OCI-LY3 (cell line): ENCODE measurements at regions not wholly inside any gene's neighbourhood (a gene's known extent, or its start where the extent isn't known, plus 50 kb on each side); places are given as distances from the start of the nearest gene placed in this dataset.

Source experiments
- H2AFZ ChIP-seq: fragments of 200-600, 300-600 bp; shearing (Covaris generic); 2 replicates; pipeline ENCODE4 v1.6.0; 2014; ENCODE audit warnings: antibody characterized with exemption, low read depth, low read length
- H3K27ac ChIP-seq: fragments of 200-600, 300-600 bp; sonication (generic); 2 replicates; pipeline ENCODE4 v1.5.1; 2014; ENCODE audit warnings: mild to moderate bottlenecking, low read length, moderate library complexity, mixed read lengths
- H3K27me3 ChIP-seq: fragments of 200-600, 300-600 bp; sonication (generic); 2 replicates; pipeline ENCODE4 v1.6.1; 2014; ENCODE audit warnings: low read depth, low read length, mixed read lengths
- H3K36me3 ChIP-seq: fragments of 200-600, 300-600 bp; sonication (generic); replicated peaks from 2 replicates; pipeline ENCODE3; 2014; ENCODE audit warnings: low read depth, low read length, mixed read lengths
- H3K4me1 ChIP-seq: fragments of 300-600, 200-600 bp; sonication (generic); 2 replicates; pipeline ENCODE4 v1.6.1; 2014; ENCODE audit warnings: low read length, mixed read lengths
- H3K4me2 ChIP-seq: fragments of 200-600, 300-600 bp; sonication (generic); 2 replicates; pipeline ENCODE4 v1.6.1; 2014; ENCODE audit warnings: low read length, mixed read lengths
- H3K4me3 ChIP-seq: fragments of 300-600, 200-600 bp; sonication (generic); 2 replicates; pipeline ENCODE4 v1.5.1; 2014; ENCODE audit warnings: antibody characterized with exemption, mild to moderate bottlenecking, low read length, moderate library complexity
- H3K79me2 ChIP-seq: fragments of 300-600, 200-600 bp; shearing (Covaris generic); 2 replicates; pipeline ENCODE4 v1.6.1; 2014; ENCODE audit warnings: mild to moderate bottlenecking, low read length, mixed read lengths
- H3K9ac ChIP-seq: fragments of 300-600, 200-600 bp; shearing (Covaris generic); 2 replicates; pipeline ENCODE4 v1.6.0; 2014; ENCODE audit warnings: mild to moderate bottlenecking, low read length, moderate library complexity
- H3K9me3 ChIP-seq: fragments of 200-600, 300-600 bp; shearing (Covaris generic); 2 replicates; pipeline ENCODE4 v1.6.1; 2014; ENCODE audit warnings: low read length, mixed read lengths; ENCODE audit not compliant: insufficient read depth
- H4K20me1 ChIP-seq: fragments of 200-600, 300-600 bp; sonication (generic); 2 replicates; pipeline ENCODE4 v1.6.1; 2016; ENCODE audit warnings: low read length, mixed read lengths; ENCODE audit not compliant: insufficient read depth
- EZH2phosphoT487 ChIP-seq: fragments of 200-600 bp; shearing (Covaris generic); IDR thresholded peaks from 2 replicates; pipeline ENCODE4 v1.6.1; 2018; ENCODE audit warnings: antibody characterized with exemption, mixed run types, low read depth
- TF ChIP-seq, protein P1 (sequence below): fragments of 200-600, 300-600 bp; sonication (generic); IDR thresholded peaks from 2 replicates; pipeline ENCODE4 v1.5.1; 2014; ENCODE audit warnings: antibody characterized with exemption, low read length, low read depth

DNA sequence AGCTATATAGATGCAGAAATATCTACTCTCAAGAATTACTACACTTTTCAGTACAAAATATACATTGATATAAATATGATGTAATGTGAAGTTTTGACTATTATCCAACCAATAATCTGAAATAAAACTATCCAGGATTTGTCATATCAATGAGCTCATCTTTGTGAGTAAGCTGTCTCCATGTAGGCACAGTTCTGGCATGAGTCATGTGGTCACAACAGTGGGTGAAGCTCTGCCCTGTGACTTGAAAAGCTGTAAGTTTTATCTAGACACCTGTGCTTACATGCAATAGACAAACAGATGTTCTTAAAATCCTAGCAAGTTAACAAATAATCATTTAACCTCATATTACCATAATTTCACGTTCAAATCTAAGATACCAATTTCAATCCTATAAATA is 192.7 kb downstream of the GABRG1 start:
- Histone ChIP-seq H3K9ac (no peak overlapping the region), H4K20me1 (no peaks in the 10 kb centered on the region), H3K9me3 (no peaks in the 10 kb centered on the region), H2AFZ (no peak overlapping the region), H3K4me1 (no peaks in the 10 kb centered on the region), H3K4me2 (no peak overlapping the region), H3K27ac (no peak overlapping the region), H3K4me3 (no peak overlapping the region), H3K27me3 (no peaks in the 10 kb centered on the region), H3K36me3 (no peaks in the 10 kb centered on the region), H3K79me2 (no peaks in the 10 kb centered on the region)
- TF ChIP-seq, protein P1, sequence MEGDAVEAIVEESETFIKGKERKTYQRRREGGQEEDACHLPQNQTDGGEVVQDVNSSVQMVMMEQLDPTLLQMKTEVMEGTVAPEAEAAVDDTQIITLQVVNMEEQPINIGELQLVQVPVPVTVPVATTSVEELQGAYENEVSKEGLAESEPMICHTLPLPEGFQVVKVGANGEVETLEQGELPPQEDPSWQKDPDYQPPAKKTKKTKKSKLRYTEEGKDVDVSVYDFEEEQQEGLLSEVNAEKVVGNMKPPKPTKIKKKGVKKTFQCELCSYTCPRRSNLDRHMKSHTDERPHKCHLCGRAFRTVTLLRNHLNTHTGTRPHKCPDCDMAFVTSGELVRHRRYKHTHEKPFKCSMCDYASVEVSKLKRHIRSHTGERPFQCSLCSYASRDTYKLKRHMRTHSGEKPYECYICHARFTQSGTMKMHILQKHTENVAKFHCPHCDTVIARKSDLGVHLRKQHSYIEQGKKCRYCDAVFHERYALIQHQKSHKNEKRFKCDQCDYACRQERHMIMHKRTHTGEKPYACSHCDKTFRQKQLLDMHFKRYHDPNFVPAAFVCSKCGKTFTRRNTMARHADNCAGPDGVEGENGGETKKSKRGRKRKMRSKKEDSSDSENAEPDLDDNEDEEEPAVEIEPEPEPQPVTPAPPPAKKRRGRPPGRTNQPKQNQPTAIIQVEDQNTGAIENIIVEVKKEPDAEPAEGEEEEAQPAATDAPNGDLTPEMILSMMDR: no peak
- no peak for TF ChIP-seq EZH2phosphoT487

- Histone ChIP-seq H4K20me1 (no peaks in the 10 kb centered on the region), H3K9ac (no peak overlapping the region), H3K27me3 (no peaks in the 10 kb centered on the region), H3K27ac (no peak overlapping the region), H3K36me3 (no peaks in the 10 kb centered on the region), H3K4me3 (no peak overlapping the region), H3K9me3 (no peaks in the 10 kb centered on the region), H3K4me2 (no peak overlapping the region), H3K79me2 (no peaks in the 10 kb centered on the region), H2AFZ (no peak overlapping the region), H3K4me1 (no peaks in the 10 kb centered on the region)
- TF ChIP-seq, protein P1: no peak
- TF ChIP-seq EZH2phosphoT487: no peak
These were observed 196.2 kb downstream of the GABRG1 start for GRCh38 chr4:45927641-45928040.

DNA sequence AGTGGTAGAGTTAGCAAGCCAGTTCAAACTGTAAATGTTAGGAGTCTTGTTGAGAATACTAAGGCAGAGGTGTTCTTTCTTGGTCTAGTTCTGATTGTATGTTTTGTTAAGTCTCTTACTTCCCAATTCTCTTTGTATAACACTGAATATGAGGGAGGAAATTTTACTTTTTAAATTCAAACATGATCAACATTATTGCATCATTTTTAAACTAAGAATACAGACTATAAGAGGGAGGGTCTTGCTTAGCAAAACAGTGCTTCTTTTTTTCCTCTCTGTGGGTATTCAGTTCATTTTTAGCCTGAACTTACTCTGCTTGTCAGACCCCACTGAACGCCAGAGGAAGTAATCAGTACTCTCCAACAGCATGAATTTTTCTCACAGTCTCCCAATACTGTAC is 198.0 kb downstream of the GABRG1 start:
- no peaks in the 10 kb centered on the region for H3K36me3 ChIP-seq
- H3K9ac ChIP-seq: no peak overlapping the region
- no peaks in the 10 kb centered on the region for H4K20me1 ChIP-seq
- H3K27me3 ChIP-seq: no peaks in the 10 kb centered on the region
- H3K4me1 ChIP-seq: no peaks in the 10 kb centered on the region
- no peak overlapping the region for H3K27ac ChIP-seq
- H3K9me3 ChIP-seq: no peaks in the 10 kb centered on the region
- H3K4me2 ChIP-seq: no peak overlapping the region
- no peak overlapping the region for H2AFZ ChIP-seq
- TF ChIP-seq, protein P1: no peak
- no peak for TF ChIP-seq EZH2phosphoT487
- H3K79me2 ChIP-seq: no peaks in the 10 kb centered on the region
- H3K4me3 ChIP-seq: no peak overlapping the region

GRCh38 chr4:45920861-45921260 is 203.0 kb downstream of the GABRG1 start:
- H2AFZ ChIP-seq: no peak overlapping the region
- no peak overlapping the region for H3K4me3 ChIP-seq
- no peak for TF ChIP-seq EZH2phosphoT487
- TF ChIP-seq, protein P1: no peak
- no peak overlapping the region for H3K9ac ChIP-seq
- no peaks in the 10 kb centered on the region for H3K79me2 ChIP-seq
- H3K9me3 ChIP-seq: no peaks in the 10 kb centered on the region
- H3K36me3 ChIP-seq: no peaks in the 10 kb centered on the region
- H3K27ac ChIP-seq: no peak overlapping the region
- no peaks in the 10 kb centered on the region for H3K27me3 ChIP-seq
- H4K20me1 ChIP-seq: no peaks in the 10 kb centered on the region
- H3K4me1 ChIP-seq: no peaks in the 10 kb centered on the region
- H3K4me2 ChIP-seq: no peak overlapping the region
